HL-60 (cell line): ENCODE measurements at regions not wholly inside any gene's neighbourhood (a gene's known extent, or its start where the extent isn't known, plus 50 kb on each side); places are given as distances from the start of the nearest gene placed in this dataset.

ENCODE experiments used
- DNase-seq, 2 experiments: peaks; one replicate each; pipeline ENCODE4 v3.0.0-alpha.2; 2010 to 2020; ENCODE audit warnings: low read depth in 1 of 2, low spot score in 1 of 2
- H3K27ac ChIP-seq: fragments of 250-450 bp; sonication (Bioruptor Pico); replicated peaks from 2 replicates; pipeline ENCODE4 v1.5.1; 2020; ENCODE audit warnings: mild to moderate bottlenecking, moderate library complexity
- H3K27me3 ChIP-seq: fragments of 250-450 bp; sonication (Bioruptor Pico); 2 replicates; pipeline ENCODE4 v1.5.1; 2021; ENCODE audit warnings: mild to moderate bottlenecking, moderate library complexity; ENCODE audit not compliant: insufficient read depth, poor library complexity, severe bottlenecking
- H3K4me3 ChIP-seq: replicated peaks from 2 replicates; pipeline ENCODE4 v1.5.1; 2011; ENCODE audit warnings: mild to moderate bottlenecking, control low read depth, low read length; ENCODE audit not compliant: insufficient read depth
- GABPA ChIP-seq: IDR thresholded peaks from 2 replicates; pipeline ENCODE4 v1.6.1; 2012; ENCODE audit warnings: low read depth
- POLR2AphosphoS5 ChIP-seq: IDR thresholded peaks from 2 replicates; pipeline ENCODE4 v1.6.1; 2012; ENCODE audit warnings: low read depth
- SPI1 ChIP-seq: IDR thresholded peaks from 2 replicates; pipeline ENCODE4 v1.6.1; 2012; ENCODE audit warnings: low read depth, mild to moderate bottlenecking, borderline replicate concordance
- TF ChIP-seq, protein P1 (sequence below): IDR thresholded peaks from 2 replicates; pipeline ENCODE4 v1.6.1; 2012; ENCODE audit warnings: low read depth; ENCODE audit not compliant: insufficient replicate concordance
- TF ChIP-seq, protein P2 (sequence below): IDR thresholded peaks from one replicate; pipeline ENCODE4 v1.5.1; 2011; ENCODE audit warnings: low read length, control low read depth, inconsistent platforms; ENCODE audit not compliant: insufficient read depth

DNA sequence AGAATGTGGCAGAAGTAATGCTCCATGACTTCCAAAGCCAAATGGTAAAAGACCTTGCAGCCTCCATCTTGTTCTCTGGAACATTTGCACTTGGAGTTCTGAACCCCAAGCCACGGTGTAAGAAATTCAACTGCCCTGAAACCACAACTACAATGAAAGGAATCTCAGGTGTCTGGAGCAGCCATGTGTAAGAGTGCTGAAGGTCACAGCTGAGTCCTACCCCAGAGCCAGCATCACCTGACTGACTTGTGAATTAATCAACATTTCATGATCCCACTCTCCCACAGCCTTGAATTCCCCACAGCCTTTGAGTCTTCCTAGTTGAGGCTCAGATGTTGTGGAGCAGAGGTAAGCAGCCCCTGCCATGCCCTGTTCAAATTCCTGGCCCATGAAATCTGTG lies 192.8 kb upstream of the CAMK1G start:
- TF ChIP-seq POLR2AphosphoS5, result no peak
- TF ChIP-seq GABPA, result no peak
- TF ChIP-seq, protein P1, sequence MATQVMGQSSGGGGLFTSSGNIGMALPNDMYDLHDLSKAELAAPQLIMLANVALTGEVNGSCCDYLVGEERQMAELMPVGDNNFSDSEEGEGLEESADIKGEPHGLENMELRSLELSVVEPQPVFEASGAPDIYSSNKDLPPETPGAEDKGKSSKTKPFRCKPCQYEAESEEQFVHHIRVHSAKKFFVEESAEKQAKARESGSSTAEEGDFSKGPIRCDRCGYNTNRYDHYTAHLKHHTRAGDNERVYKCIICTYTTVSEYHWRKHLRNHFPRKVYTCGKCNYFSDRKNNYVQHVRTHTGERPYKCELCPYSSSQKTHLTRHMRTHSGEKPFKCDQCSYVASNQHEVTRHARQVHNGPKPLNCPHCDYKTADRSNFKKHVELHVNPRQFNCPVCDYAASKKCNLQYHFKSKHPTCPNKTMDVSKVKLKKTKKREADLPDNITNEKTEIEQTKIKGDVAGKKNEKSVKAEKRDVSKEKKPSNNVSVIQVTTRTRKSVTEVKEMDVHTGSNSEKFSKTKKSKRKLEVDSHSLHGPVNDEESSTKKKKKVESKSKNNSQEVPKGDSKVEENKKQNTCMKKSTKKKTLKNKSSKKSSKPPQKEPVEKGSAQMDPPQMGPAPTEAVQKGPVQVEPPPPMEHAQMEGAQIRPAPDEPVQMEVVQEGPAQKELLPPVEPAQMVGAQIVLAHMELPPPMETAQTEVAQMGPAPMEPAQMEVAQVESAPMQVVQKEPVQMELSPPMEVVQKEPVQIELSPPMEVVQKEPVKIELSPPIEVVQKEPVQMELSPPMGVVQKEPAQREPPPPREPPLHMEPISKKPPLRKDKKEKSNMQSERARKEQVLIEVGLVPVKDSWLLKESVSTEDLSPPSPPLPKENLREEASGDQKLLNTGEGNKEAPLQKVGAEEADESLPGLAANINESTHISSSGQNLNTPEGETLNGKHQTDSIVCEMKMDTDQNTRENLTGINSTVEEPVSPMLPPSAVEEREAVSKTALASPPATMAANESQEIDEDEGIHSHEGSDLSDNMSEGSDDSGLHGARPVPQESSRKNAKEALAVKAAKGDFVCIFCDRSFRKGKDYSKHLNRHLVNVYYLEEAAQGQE, result no peak
- DNase-seq, result no peak
- Histone ChIP-seq H3K27me3 (no peaks in the 10 kb centered on the region), H3K4me3 (no peak overlapping the region), H3K27ac (no peak overlapping the region)

DNA sequence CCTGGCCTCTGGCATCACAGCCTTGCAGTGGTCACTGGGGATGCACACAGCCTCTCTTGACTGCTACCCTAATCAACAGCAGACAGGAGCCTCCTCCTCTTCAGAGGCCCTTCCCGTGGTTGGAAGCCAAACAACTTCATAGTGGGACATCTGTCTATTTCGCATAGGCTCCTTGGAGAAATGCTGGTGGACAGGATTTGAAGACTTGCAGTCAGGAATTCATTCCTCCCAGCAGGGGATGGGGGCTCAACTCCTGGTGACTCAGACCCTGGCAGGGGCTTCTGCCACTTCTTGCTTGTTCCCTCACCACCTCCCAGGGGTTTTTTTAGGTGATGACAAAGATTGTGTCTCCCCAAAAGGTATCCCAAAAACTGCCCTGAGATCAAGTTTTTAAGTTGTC lies 191.7 kb upstream of the CAMK1G start:
- H3K27ac ChIP-seq, result no peak overlapping the region
- no peaks in the 10 kb centered on the region for H3K27me3 ChIP-seq
- TF ChIP-seq, protein P1, result no peak
- TF ChIP-seq, protein P2, sequence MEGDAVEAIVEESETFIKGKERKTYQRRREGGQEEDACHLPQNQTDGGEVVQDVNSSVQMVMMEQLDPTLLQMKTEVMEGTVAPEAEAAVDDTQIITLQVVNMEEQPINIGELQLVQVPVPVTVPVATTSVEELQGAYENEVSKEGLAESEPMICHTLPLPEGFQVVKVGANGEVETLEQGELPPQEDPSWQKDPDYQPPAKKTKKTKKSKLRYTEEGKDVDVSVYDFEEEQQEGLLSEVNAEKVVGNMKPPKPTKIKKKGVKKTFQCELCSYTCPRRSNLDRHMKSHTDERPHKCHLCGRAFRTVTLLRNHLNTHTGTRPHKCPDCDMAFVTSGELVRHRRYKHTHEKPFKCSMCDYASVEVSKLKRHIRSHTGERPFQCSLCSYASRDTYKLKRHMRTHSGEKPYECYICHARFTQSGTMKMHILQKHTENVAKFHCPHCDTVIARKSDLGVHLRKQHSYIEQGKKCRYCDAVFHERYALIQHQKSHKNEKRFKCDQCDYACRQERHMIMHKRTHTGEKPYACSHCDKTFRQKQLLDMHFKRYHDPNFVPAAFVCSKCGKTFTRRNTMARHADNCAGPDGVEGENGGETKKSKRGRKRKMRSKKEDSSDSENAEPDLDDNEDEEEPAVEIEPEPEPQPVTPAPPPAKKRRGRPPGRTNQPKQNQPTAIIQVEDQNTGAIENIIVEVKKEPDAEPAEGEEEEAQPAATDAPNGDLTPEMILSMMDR, result no peak
- TF ChIP-seq SPI1 (no peak), POLR2AphosphoS5 (no peak), GABPA (no peak)
- H3K4me3 ChIP-seq, result no peak overlapping the region
- no peak for DNase-seq

DNA sequence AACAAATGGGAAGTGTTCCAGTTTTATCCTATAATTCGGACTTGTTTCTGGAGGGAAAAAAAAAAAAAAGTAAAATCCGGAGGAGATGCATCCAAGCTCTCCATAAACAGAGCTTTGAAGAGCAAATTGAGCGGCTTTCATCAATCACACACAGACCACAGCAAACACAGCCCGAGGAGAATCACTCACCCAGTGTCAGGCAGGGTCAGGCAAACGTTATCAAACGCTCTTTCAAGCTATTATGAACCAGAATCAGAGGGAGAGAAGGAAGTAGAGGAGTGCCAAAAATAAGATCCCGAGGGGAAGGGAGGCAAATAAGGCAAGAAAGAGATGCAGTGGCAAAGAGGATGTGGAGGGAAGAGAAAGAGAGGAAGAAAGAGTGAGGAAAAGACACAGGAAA lies 188.3 kb upstream of the CAMK1G start:
- no peak overlapping the region for H3K27ac ChIP-seq
- no peak for DNase-seq
- no peak overlapping the region for H3K4me3 ChIP-seq
- TF ChIP-seq, protein P1, result no peak
- no peak for TF ChIP-seq POLR2AphosphoS5
- TF ChIP-seq SPI1, result no peak
- TF ChIP-seq, protein P2, result no peak
- TF ChIP-seq GABPA, result no peak
- peaks cover 3% of the 10 kb centered on the region for H3K27me3 ChIP-seq

DNA sequence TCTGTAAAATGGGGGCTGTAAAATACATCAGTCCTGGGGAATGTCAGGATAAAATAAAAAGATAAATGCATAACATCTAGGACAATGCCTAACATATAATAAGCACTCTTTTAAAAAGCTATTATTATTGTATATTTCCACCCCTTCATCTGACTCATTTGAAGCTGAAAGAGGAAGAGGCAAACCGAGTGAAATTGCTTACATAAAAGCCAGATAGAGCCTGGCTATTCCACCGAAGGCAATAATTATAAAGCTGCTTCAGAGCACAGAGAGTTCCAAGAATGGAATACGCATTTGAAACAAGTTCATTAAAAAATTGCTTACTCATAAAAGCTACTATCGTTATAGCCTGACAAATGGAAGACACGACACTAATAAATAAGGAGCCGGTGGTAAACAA lies 186.1 kb upstream of the CAMK1G start:
- TF ChIP-seq POLR2AphosphoS5 (no peak), SPI1 (no peak), GABPA (no peak)
- TF ChIP-seq, protein P1, result no peak
- TF ChIP-seq, protein P2, result no peak
- H3K27me3 ChIP-seq, result peaks cover 3% of the 10 kb centered on the region
- no peak overlapping the region for H3K4me3 ChIP-seq
- no peak overlapping the region for H3K27ac ChIP-seq
- DNase-seq, result no peak
